ENCODE measurements at regions not wholly inside any gene's neighbourhood (a gene's known extent, or its start where the extent isn't known, plus 50 kb on each side); places are given as distances from the start of the nearest gene placed in this dataset.

GRCh38 chr2:55811048-55811447 is 112.5 kb downstream of the EFEMP1 start:
- no peak for TF ChIP-seq CTCF (IDR thresholded peaks at IDR 0.05; ENCODE audit: insufficient read depth, low read length, missing control alignments)
- POLR2A ChIA-PET, result no interaction called here
- H3K4me3 ChIP-seq (ENCODE audit: low read depth, low read length), result no peak overlapping the region
- CTCF ChIA-PET, result interaction anchor here (1.0 to 1.6 kb wide), 3 partner anchors 9 to 11 kb away, joined by 3 to 4 read pairs (median 3); no protein-coding TSS in a partner anchor
- DNase-seq (ENCODE audit: low read depth, low spot score), result no peak

GRCh38 chr2:55810622-55811020 is 113.0 kb downstream of the EFEMP1 start:
- DNase-seq (ENCODE audit: low read depth, low spot score), result no peak
- H3K4me3 ChIP-seq (ENCODE audit: low read depth, low read length), result no peak overlapping the region
- CTCF ChIA-PET, result interaction anchor here (1.4 to 1.6 kb wide), 2 partner anchors 10 to 11 kb away, joined by 3 read pairs; no protein-coding TSS in a partner anchor
- POLR2A ChIA-PET, result no interaction called here
- TF ChIP-seq CTCF (IDR thresholded peaks at IDR 0.05; ENCODE audit: insufficient read depth, low read length, missing control alignments), result no peak

GRCh38 chr2:55809875-55810621 is 113.5 kb downstream of the EFEMP1 start:
- peak; percentile 3 for DNase-seq (ENCODE audit: low read depth, low spot score)
- TF ChIP-seq CTCF (IDR thresholded peaks at IDR 0.05; ENCODE audit: insufficient read depth, low read length, missing control alignments), result no peak
- CTCF ChIA-PET, result no interaction called here
- H3K4me3 ChIP-seq (ENCODE audit: low read depth, low read length), result no peak overlapping the region
- POLR2A ChIA-PET, result no interaction called here

GRCh38 chr2:55807900-55808299 is 114.3 kb upstream of the PNPT1 start:
- no peak overlapping the region for H3K4me3 ChIP-seq (ENCODE audit: low read depth, low read length)
- ChIA-PET CTCF (interaction anchor here (1.0 to 1.2 kb wide), 3 partner anchors 9 to 150 kb away, joined by 3 to 4 read pairs (median 3); no protein-coding TSS in a partner anchor), POLR2A (interaction anchor here (0.6 kb wide), 1 partner anchor 27 kb away, joined by 3 read pairs; no protein-coding TSS in a partner anchor)
- no peak for DNase-seq (ENCODE audit: low read depth, low spot score)
- no peak for TF ChIP-seq CTCF (IDR thresholded peaks at IDR 0.05; ENCODE audit: insufficient read depth, low read length, missing control alignments)

GRCh38 chr2:55805686-55806085 is 112.0 kb upstream of the PNPT1 start:
- CTCF ChIA-PET, result no interaction called here
- POLR2A ChIA-PET, result no interaction called here
- H3K4me3 ChIP-seq (ENCODE audit: low read depth, low read length), result no peak overlapping the region
- TF ChIP-seq CTCF (IDR thresholded peaks at IDR 0.05; ENCODE audit: insufficient read depth, low read length, missing control alignments), result no peak
- DNase-seq (ENCODE audit: low read depth, low spot score), result no peak

GRCh38 chr2:55804535-55804934 is 110.9 kb upstream of the PNPT1 start:
- no peak overlapping the region for H3K4me3 ChIP-seq (ENCODE audit: low read depth, low read length)
- CTCF ChIA-PET, result no interaction called here
- TF ChIP-seq CTCF (IDR thresholded peaks at IDR 0.05; ENCODE audit: insufficient read depth, low read length, missing control alignments), result no peak
- DNase-seq (ENCODE audit: low read depth, low spot score), result no peak
- POLR2A ChIA-PET, result no interaction called here

All from AG04449 (cell line).